Progenitor cell of endocrine pancreas (in vitro differentiated cells): ENCODE measurements at regions not wholly inside any gene's neighbourhood (a gene's known extent, or its start where the extent isn't known, plus 50 kb on each side); places are given as distances from the start of the nearest gene placed in this dataset.

Experiments used
- DNase-seq: peaks from one replicate; pipeline ENCODE4 v3.0.0; 2021; ENCODE audit warnings: low spot score; ENCODE audit not compliant: unreplicated experiment
- H3K27ac Mint-ChIP-seq: 2 replicates; pipeline ENCODE4 v1.8.0; 2021; ENCODE audit warnings: mild to moderate bottlenecking, moderate library complexity, mixed read lengths
- H3K27me3 Mint-ChIP-seq: 2 replicates; pipeline ENCODE4 v1.8.0; 2021; ENCODE audit warnings: mixed read lengths
- H3K36me3 Mint-ChIP-seq: 2 replicates; pipeline ENCODE4 v1.8.0; 2022; ENCODE audit warnings: mixed read lengths; ENCODE audit not compliant: insufficient read depth
- H3K4me1 Mint-ChIP-seq: 2 replicates; pipeline ENCODE4 v1.8.0; 2021; ENCODE audit warnings: low read depth, mixed read lengths
- H3K4me3 Mint-ChIP-seq: 2 replicates; pipeline ENCODE4 v1.8.0; 2021; ENCODE audit warnings: low read depth, mild to moderate bottlenecking, moderate library complexity, mixed read lengths
- H3K9me3 Mint-ChIP-seq: 2 replicates; pipeline ENCODE4 v1.8.0; 2021; ENCODE audit warnings: low read depth, mixed read lengths
- CTCF ChIP-seq: fragments of 200-600 bp; sonication (generic); IDR thresholded peaks from one replicate; pipeline ENCODE4 v1.5.0; 2021; ENCODE audit warnings: antibody characterized with exemption, mild to moderate bottlenecking; ENCODE audit not compliant: unreplicated experiment

- H3K36me3 Mint-ChIP-seq, result no peaks in the 10 kb centered on the region
- H3K4me1 Mint-ChIP-seq, result peaks cover 2% of the 10 kb centered on the region
- no peak for DNase-seq
- no peak overlapping the region for H3K4me3 Mint-ChIP-seq
- H3K9me3 Mint-ChIP-seq, result peaks cover 4% of the 10 kb centered on the region
- TF ChIP-seq CTCF, result no peak
- no peak overlapping the region for H3K27ac Mint-ChIP-seq
- H3K27me3 Mint-ChIP-seq, result peaks cover 23% of the 10 kb centered on the region
Measured at GRCh38 chr11:15913261-15913660, 443.1 kb downstream of the SOX6 start.
